HG03045 (cell line): ENCODE measurements at regions not wholly inside any gene's neighbourhood (a gene's known extent, or its start where the extent isn't known, plus 50 kb on each side); places are given as distances from the start of the nearest gene placed in this dataset.
"Not testable (repeated sequence)": the region's sequence is repeated elsewhere in the genome, so short reads cannot be mapped to it uniquely, and the experiment has no call there.

ENCODE experiments used
- ATAC-seq: cut with Tn5 transposase; IDR thresholded peaks from one replicate; pipeline ENCODE4 v1.9.1; 2021; ENCODE audit warnings: mild to moderate bottlenecking, moderate library complexity; ENCODE audit not compliant: unreplicated experiment

- no peak for ATAC-seq
Observed at GRCh38 chr14:53748691-53749090, 207.9 kb downstream of the BMP4 start.

GRCh38 chr14:53744857-53745256 is 211.8 kb downstream of the BMP4 start:
- no peak for ATAC-seq

GRCh38 chr14:53743371-53743770 is 213.3 kb downstream of the BMP4 start:
- no peak for ATAC-seq

GRCh38 chr14:53742233-53742620 is 214.4 kb downstream of the BMP4 start:
- ATAC-seq, result no peak

- ATAC-seq, result no peak
Observed at GRCh38 chr14:53741479-53742232, 215.0 kb downstream of the BMP4 start.

- no peak for ATAC-seq
Observed at GRCh38 chr14:53740570-53740969, 216.1 kb downstream of the BMP4 start.

GRCh38 chr14:53735916-53736315 is 220.7 kb downstream of the BMP4 start:
- ATAC-seq, result no peak

- no peak for ATAC-seq
Observed at GRCh38 chr14:53723221-53723620, 233.4 kb downstream of the BMP4 start.

- ATAC-seq, result no peak
Observed at GRCh38 chr14:53719536-53719935, 237.1 kb downstream of the BMP4 start.

- no peak for ATAC-seq
Observed at GRCh38 chr14:53716578-53716977, 240.0 kb downstream of the BMP4 start.

- ATAC-seq, result no peak
Observed at GRCh38 chr14:53715193-53715721, 241.4 kb downstream of the BMP4 start.

- no peak for ATAC-seq
Observed at GRCh38 chr14:53714495-53715192, 242.0 kb downstream of the BMP4 start.

- not testable (repeated sequence) for ATAC-seq
Observed at GRCh38 chr14:53712901-53713300, 243.7 kb downstream of the BMP4 start.

- no peak for ATAC-seq
Observed at GRCh38 chr14:53711205-53711604, 245.4 kb downstream of the BMP4 start.

GRCh38 chr14:53710615-53711014 is 246.0 kb downstream of the BMP4 start:
- no peak for ATAC-seq

- no peak for ATAC-seq
Observed at GRCh38 chr14:53709381-53709780, 247.2 kb downstream of the BMP4 start.

- no peak for ATAC-seq
Observed at GRCh38 chr14:53703457-53703856, 253.2 kb downstream of the BMP4 start.

GRCh38 chr14:53701108-53701875 is 255.3 kb downstream of the BMP4 start:
- ATAC-seq, result no peak

GRCh38 chr14:53696217-53696965 is 260.2 kb downstream of the BMP4 start:
- ATAC-seq, result no peak

GRCh38 chr14:53695692-53696214 is 260.9 kb downstream of the BMP4 start:
- ATAC-seq, result no peak
